ENCODE measurements at regions not wholly inside any gene's neighbourhood (a gene's known extent, or its start where the extent isn't known, plus 50 kb on each side); places are given as distances from the start of the nearest gene placed in this dataset.

GRCh38 chr12:63387771-63388170 is 236.8 kb upstream of the AVPR1A start:
- TF ChIP-seq, protein P1, sequence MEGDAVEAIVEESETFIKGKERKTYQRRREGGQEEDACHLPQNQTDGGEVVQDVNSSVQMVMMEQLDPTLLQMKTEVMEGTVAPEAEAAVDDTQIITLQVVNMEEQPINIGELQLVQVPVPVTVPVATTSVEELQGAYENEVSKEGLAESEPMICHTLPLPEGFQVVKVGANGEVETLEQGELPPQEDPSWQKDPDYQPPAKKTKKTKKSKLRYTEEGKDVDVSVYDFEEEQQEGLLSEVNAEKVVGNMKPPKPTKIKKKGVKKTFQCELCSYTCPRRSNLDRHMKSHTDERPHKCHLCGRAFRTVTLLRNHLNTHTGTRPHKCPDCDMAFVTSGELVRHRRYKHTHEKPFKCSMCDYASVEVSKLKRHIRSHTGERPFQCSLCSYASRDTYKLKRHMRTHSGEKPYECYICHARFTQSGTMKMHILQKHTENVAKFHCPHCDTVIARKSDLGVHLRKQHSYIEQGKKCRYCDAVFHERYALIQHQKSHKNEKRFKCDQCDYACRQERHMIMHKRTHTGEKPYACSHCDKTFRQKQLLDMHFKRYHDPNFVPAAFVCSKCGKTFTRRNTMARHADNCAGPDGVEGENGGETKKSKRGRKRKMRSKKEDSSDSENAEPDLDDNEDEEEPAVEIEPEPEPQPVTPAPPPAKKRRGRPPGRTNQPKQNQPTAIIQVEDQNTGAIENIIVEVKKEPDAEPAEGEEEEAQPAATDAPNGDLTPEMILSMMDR (IDR thresholded peaks at IDR 0.05): no peak
- no peak for TF ChIP-seq EZH2 (IDR thresholded peaks at IDR 0.05; ENCODE audit: borderline replicate concordance, insufficient read depth, low read depth, low read length, poor library complexity, severe bottlenecking)

Measured in B cell (primary cell).